IPS-18a (cell line): ENCODE measurements at regions not wholly inside any gene's neighbourhood (a gene's known extent, or its start where the extent isn't known, plus 50 kb on each side); places are given as distances from the start of the nearest gene placed in this dataset.

Experiments
- H3K27ac ChIP-seq: one replicate; pipeline ENCODE4 v1.5.1; 2013; ENCODE audit warnings: low read length
- H3K27me3 ChIP-seq: one replicate; pipeline ENCODE4 v1.6.1; 2013; ENCODE audit warnings: mild to moderate bottlenecking, low read length; ENCODE audit not compliant: control insufficient read depth, insufficient read depth
- H3K36me3 ChIP-seq: one replicate; pipeline ENCODE4 v1.6.1; 2013; ENCODE audit warnings: low read depth, low read length; ENCODE audit not compliant: control insufficient read depth
- H3K4me1 ChIP-seq: one replicate; pipeline ENCODE4 v1.6.1; 2013; ENCODE audit warnings: low read depth, low read length; ENCODE audit not compliant: control insufficient read depth
- H3K4me3 ChIP-seq: one replicate; pipeline ENCODE4 v1.5.1; 2013; ENCODE audit warnings: low read length
- H3K9ac ChIP-seq: one replicate; pipeline ENCODE4 v1.6.1; 2013; ENCODE audit warnings: mild to moderate bottlenecking, low read length, moderate library complexity
- H3K9me3 ChIP-seq: one replicate; pipeline ENCODE4 v1.6.1; 2013; ENCODE audit warnings: low read depth, low read length; ENCODE audit not compliant: control insufficient read depth

DNA sequence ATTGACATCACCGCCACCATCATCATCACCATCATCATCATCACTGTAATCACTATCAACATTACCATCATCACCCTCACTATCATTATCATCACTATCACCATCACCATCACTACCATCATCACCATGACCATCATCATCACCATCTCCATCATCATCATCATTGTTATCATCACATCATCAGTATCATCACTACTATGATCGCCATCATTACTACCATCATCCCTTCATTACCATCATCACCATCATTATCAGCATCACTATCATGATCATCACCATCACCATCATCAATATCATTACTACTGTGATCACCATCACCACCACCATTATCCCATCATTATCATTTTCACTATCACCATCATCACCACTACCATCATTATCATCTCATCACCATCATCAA, 368.3 kb downstream of the SEC14L1 start:
- Histone ChIP-seq H3K27ac (no peak overlapping the region), H3K27me3 (no peaks in the 10 kb centered on the region), H3K9me3 (no peaks in the 10 kb centered on the region), H3K4me3 (no peak overlapping the region), H3K36me3 (no peaks in the 10 kb centered on the region), H3K9ac (no peak overlapping the region), H3K4me1 (peaks cover 5% of the 10 kb centered on the region)

DNA sequence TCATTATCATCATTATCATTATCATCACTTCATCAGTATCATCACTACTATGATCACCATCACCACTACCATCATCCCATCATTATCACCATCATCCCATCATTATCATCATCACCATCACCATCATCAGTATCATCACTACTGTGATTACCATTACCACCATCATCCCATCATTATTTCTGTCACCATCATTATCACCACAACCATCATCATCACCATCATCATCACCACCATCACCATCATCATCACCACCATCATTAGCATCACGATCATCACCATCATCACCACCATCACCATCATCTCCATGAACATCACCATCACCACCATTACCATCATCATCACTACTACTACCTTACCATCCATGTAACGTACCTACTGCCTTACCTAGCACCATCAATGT, 368.8 kb downstream of the SEC14L1 start:
- no peak overlapping the region for H3K27ac ChIP-seq
- peaks cover 2% of the 10 kb centered on the region for H3K4me1 ChIP-seq
- no peak overlapping the region for H3K9ac ChIP-seq
- H3K4me3 ChIP-seq = no peak overlapping the region
- H3K27me3 ChIP-seq = no peaks in the 10 kb centered on the region
- H3K36me3 ChIP-seq = no peaks in the 10 kb centered on the region
- H3K9me3 ChIP-seq = no peaks in the 10 kb centered on the region

DNA sequence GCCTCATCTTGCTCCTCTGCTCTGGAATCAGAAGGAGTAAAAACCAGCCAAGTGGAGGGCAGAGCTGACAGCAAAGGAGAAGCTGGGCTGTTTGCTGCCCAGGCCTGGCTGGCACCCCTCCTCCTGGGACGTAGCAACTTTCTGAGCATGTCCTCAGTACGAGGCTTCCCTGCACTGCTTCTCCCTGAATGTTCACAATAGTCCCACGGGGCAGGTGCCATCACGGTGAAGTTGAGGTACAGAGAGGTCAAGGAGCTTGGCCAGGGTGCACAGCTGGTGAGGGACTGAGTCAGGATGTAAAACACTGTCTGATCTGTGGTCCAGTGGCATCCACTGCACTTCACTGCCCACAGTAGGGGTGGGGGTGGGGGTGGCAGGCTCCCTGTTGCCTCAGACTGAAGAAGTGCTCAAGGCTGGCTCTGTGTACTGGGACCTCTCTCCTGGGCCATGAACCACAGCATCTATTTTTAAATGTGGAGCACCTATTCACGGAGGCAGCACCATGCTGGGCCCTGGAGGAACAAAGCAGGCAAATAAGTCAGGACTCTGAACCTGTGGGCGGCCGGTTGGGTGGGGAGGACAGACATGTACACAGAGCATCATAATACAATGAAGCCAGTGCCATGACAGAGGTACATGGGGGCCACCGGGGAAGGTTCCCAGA, 369.5 kb downstream of the SEC14L1 start:
- H3K27me3 ChIP-seq = no peaks in the 10 kb centered on the region
- H3K9me3 ChIP-seq = no peaks in the 10 kb centered on the region
- H3K27ac ChIP-seq = no peak overlapping the region
- no peak overlapping the region for H3K4me3 ChIP-seq
- no peaks in the 10 kb centered on the region for H3K4me1 ChIP-seq
- no peak overlapping the region for H3K9ac ChIP-seq
- no peaks in the 10 kb centered on the region for H3K36me3 ChIP-seq

DNA sequence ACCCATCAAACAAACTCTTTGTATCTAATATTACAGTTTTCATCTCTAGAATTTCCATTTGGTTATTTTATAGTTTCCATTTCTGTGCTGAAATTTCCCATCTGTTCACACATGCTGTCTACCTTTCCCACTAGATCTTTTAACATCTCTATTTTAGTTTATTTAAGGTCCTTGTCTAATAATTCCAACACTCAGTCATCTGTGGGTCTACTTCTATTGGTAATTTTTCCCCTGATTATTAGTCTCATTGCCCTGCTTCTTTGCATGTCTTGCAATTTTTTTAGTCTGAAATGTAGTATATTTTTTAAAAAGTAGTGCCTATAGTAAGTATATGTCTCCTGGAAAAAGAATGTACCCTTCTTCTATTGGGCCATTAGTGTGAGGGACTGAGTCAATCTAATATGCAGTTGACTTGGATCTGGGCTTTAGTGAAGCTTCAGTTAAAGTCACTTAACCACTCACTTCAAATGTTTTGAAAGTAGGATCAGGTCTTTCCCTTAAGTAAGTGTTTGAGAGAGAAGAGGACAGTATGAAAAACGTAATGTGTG, 370.8 kb downstream of the SEC14L1 start:
- Histone ChIP-seq H3K27me3 (no peaks in the 10 kb centered on the region), H3K27ac (no peak overlapping the region), H3K36me3 (no peaks in the 10 kb centered on the region), H3K4me1 (no peaks in the 10 kb centered on the region), H3K9ac (no peak overlapping the region), H3K4me3 (no peak overlapping the region), H3K9me3 (no peaks in the 10 kb centered on the region)

DNA sequence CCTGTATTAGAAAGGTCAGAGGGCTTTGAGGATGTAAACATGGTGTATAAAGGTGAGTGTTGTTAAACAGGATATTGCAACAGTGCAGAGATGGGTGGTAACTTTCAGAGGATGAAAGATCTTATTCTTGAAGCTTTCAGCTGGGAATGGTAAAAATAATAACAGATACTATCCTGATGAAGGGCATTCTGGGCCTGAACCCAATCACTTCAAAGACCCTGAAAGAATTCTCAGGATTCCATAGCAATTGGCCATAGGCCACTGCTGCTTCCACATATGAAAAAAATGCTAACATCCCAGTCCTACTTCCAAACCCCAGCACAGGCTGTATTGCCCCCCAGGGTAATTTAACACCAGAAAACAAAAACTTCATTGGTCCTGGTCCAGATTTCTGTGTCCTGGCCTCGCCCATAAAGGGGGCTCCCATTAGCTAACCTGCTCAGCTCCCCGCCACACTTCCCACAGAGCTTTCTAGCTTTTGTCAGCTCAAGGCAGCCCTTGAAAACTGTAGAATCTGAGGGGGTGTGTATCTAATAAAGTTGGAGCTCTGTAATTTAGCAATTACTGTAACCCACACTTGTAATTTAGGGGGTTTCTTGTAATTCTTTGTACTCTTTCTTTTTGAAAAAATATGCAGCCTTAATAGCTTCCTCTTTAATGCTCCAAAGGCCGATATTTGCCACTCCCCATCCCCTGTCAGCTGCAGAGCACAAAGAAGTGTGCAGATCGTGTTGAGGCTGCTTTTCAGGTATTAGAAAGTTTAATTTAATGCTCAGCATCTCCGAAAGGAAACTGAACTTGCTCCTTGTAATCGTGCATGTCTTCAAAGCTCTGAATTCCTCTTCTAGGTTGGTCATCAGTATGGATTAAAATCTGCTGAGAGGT, 371.5 kb downstream of the SEC14L1 start:
- H3K27ac ChIP-seq = no peak overlapping the region
- no peaks in the 10 kb centered on the region for H3K9me3 ChIP-seq
- no peak overlapping the region for H3K9ac ChIP-seq
- H3K36me3 ChIP-seq = no peaks in the 10 kb centered on the region
- no peaks in the 10 kb centered on the region for H3K4me1 ChIP-seq
- H3K27me3 ChIP-seq = no peaks in the 10 kb centered on the region
- H3K4me3 ChIP-seq = no peak overlapping the region

DNA sequence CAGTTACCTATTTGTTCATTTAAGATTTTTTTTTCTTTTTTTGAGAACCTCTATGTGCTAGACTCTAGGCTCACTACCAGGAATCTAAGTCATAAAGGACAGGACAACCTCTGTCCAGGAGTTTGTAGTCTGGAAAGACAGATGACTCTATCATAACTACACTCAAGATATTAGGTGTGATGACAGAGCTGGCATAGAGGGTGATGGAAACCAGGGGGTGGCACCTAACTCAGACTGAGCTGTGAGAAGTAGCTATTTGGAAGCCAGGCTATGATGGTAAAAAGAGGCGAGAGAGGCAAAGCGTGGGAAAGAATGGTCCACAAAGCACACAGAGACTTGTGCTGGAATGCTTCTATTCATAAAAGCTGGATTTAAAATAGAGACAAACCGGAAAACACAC, 372.3 kb downstream of the SEC14L1 start:
- H3K27ac ChIP-seq = no peak overlapping the region
- H3K4me1 ChIP-seq = no peaks in the 10 kb centered on the region
- no peaks in the 10 kb centered on the region for H3K27me3 ChIP-seq
- no peaks in the 10 kb centered on the region for H3K36me3 ChIP-seq
- H3K9ac ChIP-seq = no peak overlapping the region
- no peak overlapping the region for H3K4me3 ChIP-seq
- H3K9me3 ChIP-seq = no peaks in the 10 kb centered on the region

DNA sequence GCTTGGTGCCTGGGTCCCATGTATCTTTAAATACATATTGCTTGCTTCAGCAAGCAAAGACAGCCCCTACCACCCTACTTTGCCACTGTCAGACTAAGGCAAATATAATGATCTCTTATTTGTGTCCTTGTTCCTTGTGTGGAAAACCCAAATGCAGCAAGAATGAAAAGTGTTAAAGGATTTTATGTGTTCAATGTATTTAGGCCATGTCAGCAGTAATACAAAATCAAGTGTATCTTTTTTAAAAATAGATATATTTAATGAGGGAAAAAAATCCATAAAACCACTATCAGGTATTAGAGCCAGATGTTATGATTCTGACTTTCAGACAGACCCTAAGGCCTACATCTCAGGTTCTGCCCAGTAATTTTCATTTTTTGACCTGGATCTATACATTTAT, 374.5 kb downstream of the SEC14L1 start:
- Histone ChIP-seq H3K27me3 (no peaks in the 10 kb centered on the region), H3K4me1 (no peaks in the 10 kb centered on the region), H3K4me3 (no peak overlapping the region), H3K9ac (no peak overlapping the region), H3K36me3 (no peaks in the 10 kb centered on the region), H3K27ac (no peak overlapping the region), H3K9me3 (no peaks in the 10 kb centered on the region)

DNA sequence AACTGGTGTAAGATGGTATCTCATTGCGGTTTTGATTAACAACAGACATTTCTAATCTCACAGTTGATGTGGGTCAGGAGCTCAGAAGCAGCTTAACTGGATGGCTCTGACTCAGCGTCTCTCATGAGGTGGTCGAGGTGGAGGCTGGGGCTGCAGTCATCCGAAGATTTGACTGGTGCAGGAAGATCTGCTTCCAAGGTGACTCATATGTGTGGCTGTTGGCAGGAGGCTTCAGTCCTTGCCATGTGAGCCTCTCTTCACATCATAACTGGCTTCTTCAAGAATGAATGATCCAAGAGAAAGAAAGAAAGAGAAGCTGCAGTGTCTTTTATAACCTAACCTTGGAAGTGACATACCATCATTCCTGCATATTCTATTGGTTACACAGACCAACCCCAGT, 376.1 kb downstream of the SEC14L1 start:
- no peaks in the 10 kb centered on the region for H3K9me3 ChIP-seq
- H3K4me3 ChIP-seq = no peak overlapping the region
- H3K36me3 ChIP-seq = no peaks in the 10 kb centered on the region
- H3K27me3 ChIP-seq = no peaks in the 10 kb centered on the region
- H3K27ac ChIP-seq = no peak overlapping the region
- H3K4me1 ChIP-seq = no peaks in the 10 kb centered on the region
- H3K9ac ChIP-seq = no peak overlapping the region

DNA sequence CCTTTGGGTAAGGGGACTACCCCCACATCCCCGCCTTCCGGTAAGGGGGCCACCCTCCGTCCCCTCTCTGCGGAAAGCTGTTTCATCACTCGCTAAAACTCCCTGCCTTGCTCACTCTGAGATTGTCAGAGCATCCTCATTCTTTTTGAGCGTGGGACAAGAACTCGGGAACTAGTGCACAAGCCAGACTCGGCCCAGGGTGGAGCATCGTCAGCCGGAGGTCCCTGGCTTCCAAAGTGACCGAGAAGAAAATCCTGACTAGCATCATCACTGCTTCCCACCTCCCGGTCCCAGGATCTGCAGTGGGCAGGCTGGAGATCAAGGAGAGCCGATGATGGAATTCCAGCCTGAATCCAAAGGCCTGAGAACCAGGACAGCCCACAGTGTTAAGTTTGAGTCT, 380.3 kb downstream of the SEC14L1 start:
- H3K27ac ChIP-seq = no peak overlapping the region
- H3K4me1 ChIP-seq = no peaks in the 10 kb centered on the region
- no peak overlapping the region for H3K9ac ChIP-seq
- no peaks in the 10 kb centered on the region for H3K36me3 ChIP-seq
- no peaks in the 10 kb centered on the region for H3K27me3 ChIP-seq
- H3K9me3 ChIP-seq = no peaks in the 10 kb centered on the region
- no peak overlapping the region for H3K4me3 ChIP-seq

DNA sequence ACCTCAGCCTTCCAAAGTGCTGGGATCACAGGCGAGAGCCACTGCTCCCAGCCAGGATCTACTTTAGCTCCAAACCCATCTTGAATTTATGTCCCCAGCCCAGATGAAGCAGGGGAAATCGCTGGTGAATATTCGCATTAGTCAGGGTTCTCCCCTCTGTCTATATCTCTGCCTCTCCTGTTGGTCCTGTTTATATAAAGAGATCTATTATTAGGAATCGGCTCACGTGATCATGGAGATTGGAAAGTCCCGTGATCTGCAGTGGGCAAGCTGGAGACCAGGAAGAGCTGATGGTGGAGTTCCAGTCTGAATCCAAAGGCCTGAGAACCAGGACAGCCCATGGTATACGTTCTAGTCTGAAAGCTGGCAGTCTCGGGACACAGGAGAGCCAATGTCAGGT, 382.8 kb downstream of the SEC14L1 start:
- Histone ChIP-seq H3K4me1 (peaks cover 3% of the 10 kb centered on the region), H3K9me3 (peaks cover 5% of the 10 kb centered on the region), H3K4me3 (no peak overlapping the region), H3K27ac (no peak overlapping the region), H3K36me3 (no peaks in the 10 kb centered on the region), H3K27me3 (peaks cover 20% of the 10 kb centered on the region), H3K9ac (no peak overlapping the region)

DNA sequence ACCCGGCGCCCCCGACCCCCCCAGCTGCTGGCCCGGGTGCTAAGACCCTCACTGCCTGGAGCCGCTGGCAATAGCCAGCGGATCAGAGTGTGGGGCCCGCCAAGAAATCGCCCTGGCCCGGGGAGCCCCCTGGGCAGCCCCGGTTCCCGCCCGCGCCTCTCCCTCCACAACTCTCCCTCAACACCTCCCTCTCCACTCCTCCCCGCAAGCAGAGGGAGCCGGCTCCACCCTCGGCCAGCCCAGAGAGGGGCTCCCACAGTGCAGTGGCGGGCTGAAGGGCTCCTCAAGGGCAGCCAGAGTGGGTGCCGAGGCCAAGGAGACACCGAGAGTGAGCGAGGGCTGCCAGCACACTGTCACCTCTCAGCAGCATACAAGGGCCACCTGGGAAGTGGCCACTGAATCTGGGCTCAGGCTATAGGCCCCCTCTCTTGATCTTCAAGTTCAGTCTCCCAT, 385.5 kb downstream of the SEC14L1 start:
- H3K36me3 ChIP-seq = no peaks in the 10 kb centered on the region
- peaks cover 3% of the 10 kb centered on the region for H3K4me1 ChIP-seq
- peaks cover 5% of the 10 kb centered on the region for H3K9me3 ChIP-seq
- H3K27me3 ChIP-seq = peaks cover 28% of the 10 kb centered on the region
- H3K4me3 ChIP-seq = no peak overlapping the region
- no peak overlapping the region for H3K27ac ChIP-seq
- H3K9ac ChIP-seq = no peak overlapping the region
